D721Med (cell line): ENCODE measurements at regions not wholly inside any gene's neighbourhood (a gene's known extent, or its start where the extent isn't known, plus 50 kb on each side); places are given as distances from the start of the nearest gene placed in this dataset.
"Not testable (repeated sequence)": the region's sequence is repeated elsewhere in the genome, so short reads cannot be mapped to it uniquely, and the experiment has no call there.

Experiments
- DNase-seq: peaks from one replicate; pipeline ENCODE4 v3.0.0; 2011; ENCODE audit warnings: low spot score; ENCODE audit not compliant: insufficient read length
- FAIRE-seq: peaks from 2 replicates; lab custom pipeline; 2011; peaks lifted over from hg19 to GRCh38; lab: Jason Lieb, UNC
- CTCF ChIP-seq: IDR thresholded peaks from 2 replicates; pipeline ENCODE4 v1.5.1; 2012; ENCODE audit warnings: mild to moderate bottlenecking, control low read depth; ENCODE audit not compliant: insufficient read depth; ENCODE audit errors: missing control alignments

- no peak for TF ChIP-seq CTCF
- no peak for DNase-seq
- no peak for FAIRE-seq
These were observed 130.0 kb upstream of the NR2F2 start for GRCh38 chr15:96200357-96200967.

GRCh38 chr15:96201696-96202095, 128.8 kb upstream of the NR2F2 start:
- TF ChIP-seq CTCF: no peak
- no peak for FAIRE-seq
- no peak for DNase-seq

- FAIRE-seq, DNase-seq: not testable (repeated sequence)
These were observed 124.9 kb upstream of the NR2F2 start for GRCh38 chr15:96205588-96205987.

GRCh38 chr15:96207377-96208006, 123.0 kb upstream of the NR2F2 start:
- FAIRE-seq (no peak), DNase-seq (no peak)
- no peak for TF ChIP-seq CTCF

- DNase-seq: no peak
- no peak for FAIRE-seq
These were observed 121.2 kb upstream of the NR2F2 start for GRCh38 chr15:96209285-96209735.

GRCh38 chr15:96213045-96213444, 117.5 kb upstream of the NR2F2 start:
- DNase-seq: no peak
- no peak for TF ChIP-seq CTCF
- FAIRE-seq: no peak

More at GRCh38 chr15:96209285-96209735, 121.2 kb upstream of the NR2F2 start:
- TF ChIP-seq CTCF: no peak

GRCh38 chr15:96213896-96214295, 116.6 kb upstream of the NR2F2 start:
- FAIRE-seq: no peak
- DNase-seq: no peak
- TF ChIP-seq CTCF: no peak

GRCh38 chr15:96216481-96216880, 114.0 kb upstream of the NR2F2 start:
- FAIRE-seq, DNase-seq: not testable (repeated sequence)
